Bronchial epithelial cell (primary cell): ENCODE measurements at regions not wholly inside any gene's neighbourhood (a gene's known extent, or its start where the extent isn't known, plus 50 kb on each side); places are given as distances from the start of the nearest gene placed in this dataset.

ENCODE experiments used
- DNase-seq: peaks from one replicate; pipeline ENCODE4 v3.0.0-alpha.2; 2010; ENCODE audit warnings: low read depth
- FAIRE-seq: peaks from 2 replicates; lab custom pipeline; 2011; peaks lifted over from hg19 to GRCh38; lab: Jason Lieb, UNC
- H3K27me3 ChIP-seq: 2 replicates; pipeline ENCODE4 v1.5.1; 2011; ENCODE audit warnings: low read length; ENCODE audit not compliant: control insufficient read depth, insufficient read depth
- H3K36me3 ChIP-seq: 2 replicates; pipeline ENCODE4 v1.5.1; 2011; ENCODE audit warnings: low read length; ENCODE audit not compliant: control insufficient read depth, insufficient read depth
- H3K4me3 ChIP-seq: 2 replicates; pipeline ENCODE4 v1.5.1; 2011; ENCODE audit warnings: mild to moderate bottlenecking, low read depth, low read length, control low read depth
- TF ChIP-seq, protein P1 (sequence below): IDR thresholded peaks from 2 replicates; pipeline ENCODE4 v1.5.1; 2011; ENCODE audit warnings: mild to moderate bottlenecking, moderate library complexity, low read length, control low read depth, inconsistent platforms; ENCODE audit not compliant: insufficient read depth, severe bottlenecking

DNA sequence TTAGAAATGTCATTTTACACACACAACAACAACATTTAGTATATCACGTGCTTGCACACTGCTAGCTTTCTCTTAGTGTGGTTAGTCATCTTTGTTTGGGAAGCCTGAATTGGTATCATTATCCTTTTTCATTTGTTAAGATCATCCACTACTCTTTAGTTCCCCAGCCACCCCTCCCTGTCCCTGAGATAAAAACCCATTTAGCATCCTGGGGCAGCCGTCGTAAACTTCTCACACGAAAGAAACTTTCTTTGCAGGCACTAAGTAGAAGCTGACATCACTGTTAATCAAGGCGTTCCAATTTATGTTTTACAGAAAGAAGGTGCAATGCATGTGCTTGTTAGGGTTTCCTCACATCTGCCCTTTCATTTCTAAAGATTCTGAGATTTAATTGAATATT, 475.1 kb upstream of the FZD8 start:
- TF ChIP-seq, protein P1, sequence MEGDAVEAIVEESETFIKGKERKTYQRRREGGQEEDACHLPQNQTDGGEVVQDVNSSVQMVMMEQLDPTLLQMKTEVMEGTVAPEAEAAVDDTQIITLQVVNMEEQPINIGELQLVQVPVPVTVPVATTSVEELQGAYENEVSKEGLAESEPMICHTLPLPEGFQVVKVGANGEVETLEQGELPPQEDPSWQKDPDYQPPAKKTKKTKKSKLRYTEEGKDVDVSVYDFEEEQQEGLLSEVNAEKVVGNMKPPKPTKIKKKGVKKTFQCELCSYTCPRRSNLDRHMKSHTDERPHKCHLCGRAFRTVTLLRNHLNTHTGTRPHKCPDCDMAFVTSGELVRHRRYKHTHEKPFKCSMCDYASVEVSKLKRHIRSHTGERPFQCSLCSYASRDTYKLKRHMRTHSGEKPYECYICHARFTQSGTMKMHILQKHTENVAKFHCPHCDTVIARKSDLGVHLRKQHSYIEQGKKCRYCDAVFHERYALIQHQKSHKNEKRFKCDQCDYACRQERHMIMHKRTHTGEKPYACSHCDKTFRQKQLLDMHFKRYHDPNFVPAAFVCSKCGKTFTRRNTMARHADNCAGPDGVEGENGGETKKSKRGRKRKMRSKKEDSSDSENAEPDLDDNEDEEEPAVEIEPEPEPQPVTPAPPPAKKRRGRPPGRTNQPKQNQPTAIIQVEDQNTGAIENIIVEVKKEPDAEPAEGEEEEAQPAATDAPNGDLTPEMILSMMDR: no peak
- FAIRE-seq: no peak
- Histone ChIP-seq H3K4me3 (no peak overlapping the region), H3K27me3 (no peaks in the 10 kb centered on the region), H3K36me3 (no peaks in the 10 kb centered on the region)
- no peak for DNase-seq

GRCh38 chr10:36116731-36117130, 474.6 kb upstream of the FZD8 start:
- Histone ChIP-seq H3K4me3 (no peak overlapping the region), H3K36me3 (no peaks in the 10 kb centered on the region), H3K27me3 (no peaks in the 10 kb centered on the region)
- no peak for FAIRE-seq
- TF ChIP-seq, protein P1: no peak
- DNase-seq: no peak

- FAIRE-seq (no peak), DNase-seq (no peak)
- TF ChIP-seq, protein P1: no peak
- H3K27me3 ChIP-seq: no peaks in the 10 kb centered on the region
- H3K4me3 ChIP-seq: no peak overlapping the region
- H3K36me3 ChIP-seq: no peaks in the 10 kb centered on the region
Observed at GRCh38 chr10:36116040-36116439, 473.9 kb upstream of the FZD8 start.

- no peak for DNase-seq
- no peaks in the 10 kb centered on the region for H3K36me3 ChIP-seq
- TF ChIP-seq, protein P1: no peak
- H3K27me3 ChIP-seq: no peaks in the 10 kb centered on the region
- H3K4me3 ChIP-seq: no peak overlapping the region
- FAIRE-seq: no peak
Observed at GRCh38 chr10:36115364-36115763, 473.3 kb upstream of the FZD8 start.

- no peaks in the 10 kb centered on the region for H3K27me3 ChIP-seq
- no peaks in the 10 kb centered on the region for H3K36me3 ChIP-seq
- no peak for FAIRE-seq
- no peak overlapping the region for H3K4me3 ChIP-seq
- peak; percentile 80 for DNase-seq
- TF ChIP-seq, protein P1: no peak
Observed at GRCh38 chr10:36114913-36115312, 472.8 kb upstream of the FZD8 start.

DNA sequence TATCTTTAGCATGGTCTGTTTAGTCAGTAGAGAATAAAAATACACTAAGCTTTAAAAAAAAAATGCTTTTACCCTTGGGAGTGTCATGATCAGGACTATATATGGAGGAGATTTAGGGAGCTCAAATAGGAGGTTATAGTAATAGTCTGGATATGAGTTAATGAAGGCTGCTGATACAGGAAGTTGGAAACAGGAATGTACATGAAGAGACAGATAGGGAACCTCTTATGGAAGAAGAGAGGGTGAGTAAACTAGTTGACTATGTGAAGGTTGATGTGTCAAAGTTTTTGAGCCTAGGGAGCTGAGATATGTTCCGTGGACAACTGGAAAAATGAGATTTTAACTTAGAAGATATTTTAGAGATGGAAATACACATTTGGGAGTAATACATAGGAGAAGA, 472.0 kb upstream of the FZD8 start:
- Histone ChIP-seq H3K27me3 (no peaks in the 10 kb centered on the region), H3K4me3 (no peak overlapping the region), H3K36me3 (no peaks in the 10 kb centered on the region)
- TF ChIP-seq, protein P1: no peak
- FAIRE-seq: no peak
- peak; percentile 83 for DNase-seq
